ENCODE measurements at regions not wholly inside any gene's neighbourhood (a gene's known extent, or its start where the extent isn't known, plus 50 kb on each side); places are given as distances from the start of the nearest gene placed in this dataset.

DNA sequence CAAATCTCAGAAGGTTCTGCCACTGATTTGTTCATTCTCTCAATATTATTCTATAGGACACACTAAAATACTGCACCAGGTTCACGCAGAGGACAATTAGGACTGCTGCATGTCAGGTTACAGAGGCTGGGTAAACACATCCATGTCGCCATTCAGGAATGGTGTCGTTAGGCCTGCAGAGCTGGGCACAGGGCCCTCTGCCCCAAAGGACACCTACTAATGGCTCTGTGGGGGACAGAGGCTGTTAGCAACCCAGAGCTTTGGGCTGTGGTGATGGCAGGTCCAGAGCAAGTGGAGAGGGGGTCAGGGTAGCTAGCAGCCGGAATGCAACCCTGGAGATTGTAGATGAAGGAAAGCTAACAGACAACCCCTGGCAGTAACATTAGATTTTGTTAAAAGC is 115.9 kb downstream of the TTC32 start (continued):
- TF ChIP-seq, protein P1, sequence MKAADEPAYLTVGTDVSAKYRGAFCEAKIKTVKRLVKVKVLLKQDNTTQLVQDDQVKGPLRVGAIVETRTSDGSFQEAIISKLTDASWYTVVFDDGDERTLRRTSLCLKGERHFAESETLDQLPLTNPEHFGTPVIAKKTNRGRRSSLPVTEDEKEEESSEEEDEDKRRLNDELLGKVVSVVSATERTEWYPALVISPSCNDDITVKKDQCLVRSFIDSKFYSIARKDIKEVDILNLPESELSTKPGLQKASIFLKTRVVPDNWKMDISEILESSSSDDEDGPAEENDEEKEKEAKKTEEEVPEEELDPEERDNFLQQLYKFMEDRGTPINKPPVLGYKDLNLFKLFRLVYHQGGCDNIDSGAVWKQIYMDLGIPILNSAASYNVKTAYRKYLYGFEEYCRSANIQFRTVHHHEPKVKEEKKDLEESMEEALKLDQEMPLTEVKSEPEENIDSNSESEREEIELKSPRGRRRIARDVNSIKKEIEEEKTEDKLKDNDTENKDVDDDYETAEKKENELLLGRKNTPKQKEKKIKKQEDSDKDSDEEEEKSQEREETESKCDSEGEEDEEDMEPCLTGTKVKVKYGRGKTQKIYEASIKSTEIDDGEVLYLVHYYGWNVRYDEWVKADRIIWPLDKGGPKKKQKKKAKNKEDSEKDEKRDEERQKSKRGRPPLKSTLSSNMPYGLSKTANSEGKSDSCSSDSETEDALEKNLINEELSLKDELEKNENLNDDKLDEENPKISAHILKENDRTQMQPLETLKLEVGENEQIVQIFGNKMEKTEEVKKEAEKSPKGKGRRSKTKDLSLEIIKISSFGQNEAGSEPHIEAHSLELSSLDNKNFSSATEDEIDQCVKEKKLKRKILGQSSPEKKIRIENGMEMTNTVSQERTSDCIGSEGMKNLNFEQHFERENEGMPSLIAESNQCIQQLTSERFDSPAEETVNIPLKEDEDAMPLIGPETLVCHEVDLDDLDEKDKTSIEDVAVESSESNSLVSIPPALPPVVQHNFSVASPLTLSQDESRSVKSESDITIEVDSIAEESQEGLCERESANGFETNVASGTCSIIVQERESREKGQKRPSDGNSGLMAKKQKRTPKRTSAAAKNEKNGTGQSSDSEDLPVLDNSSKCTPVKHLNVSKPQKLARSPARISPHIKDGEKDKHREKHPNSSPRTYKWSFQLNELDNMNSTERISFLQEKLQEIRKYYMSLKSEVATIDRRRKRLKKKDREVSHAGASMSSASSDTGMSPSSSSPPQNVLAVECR (CRISPR knock-in tag; IDR thresholded peaks at IDR 0.05; ENCODE audit: borderline replicate concordance): no peak
- no peak for TF ChIP-seq ZNF510 (CRISPR knock-in tag; IDR thresholded peaks at IDR 0.05; ENCODE audit: low read depth)
- TF ChIP-seq SP140L (CRISPR knock-in tag; IDR thresholded peaks at IDR 0.05; ENCODE audit: borderline replicate concordance): no peak
- no peak for TF ChIP-seq FOXA1 (IDR thresholded peaks at IDR 0.05)
- no peak for TF ChIP-seq FOXA1 (CRISPR knock-in tag; IDR thresholded peaks at IDR 0.05)
- TF ChIP-seq, protein P2, sequence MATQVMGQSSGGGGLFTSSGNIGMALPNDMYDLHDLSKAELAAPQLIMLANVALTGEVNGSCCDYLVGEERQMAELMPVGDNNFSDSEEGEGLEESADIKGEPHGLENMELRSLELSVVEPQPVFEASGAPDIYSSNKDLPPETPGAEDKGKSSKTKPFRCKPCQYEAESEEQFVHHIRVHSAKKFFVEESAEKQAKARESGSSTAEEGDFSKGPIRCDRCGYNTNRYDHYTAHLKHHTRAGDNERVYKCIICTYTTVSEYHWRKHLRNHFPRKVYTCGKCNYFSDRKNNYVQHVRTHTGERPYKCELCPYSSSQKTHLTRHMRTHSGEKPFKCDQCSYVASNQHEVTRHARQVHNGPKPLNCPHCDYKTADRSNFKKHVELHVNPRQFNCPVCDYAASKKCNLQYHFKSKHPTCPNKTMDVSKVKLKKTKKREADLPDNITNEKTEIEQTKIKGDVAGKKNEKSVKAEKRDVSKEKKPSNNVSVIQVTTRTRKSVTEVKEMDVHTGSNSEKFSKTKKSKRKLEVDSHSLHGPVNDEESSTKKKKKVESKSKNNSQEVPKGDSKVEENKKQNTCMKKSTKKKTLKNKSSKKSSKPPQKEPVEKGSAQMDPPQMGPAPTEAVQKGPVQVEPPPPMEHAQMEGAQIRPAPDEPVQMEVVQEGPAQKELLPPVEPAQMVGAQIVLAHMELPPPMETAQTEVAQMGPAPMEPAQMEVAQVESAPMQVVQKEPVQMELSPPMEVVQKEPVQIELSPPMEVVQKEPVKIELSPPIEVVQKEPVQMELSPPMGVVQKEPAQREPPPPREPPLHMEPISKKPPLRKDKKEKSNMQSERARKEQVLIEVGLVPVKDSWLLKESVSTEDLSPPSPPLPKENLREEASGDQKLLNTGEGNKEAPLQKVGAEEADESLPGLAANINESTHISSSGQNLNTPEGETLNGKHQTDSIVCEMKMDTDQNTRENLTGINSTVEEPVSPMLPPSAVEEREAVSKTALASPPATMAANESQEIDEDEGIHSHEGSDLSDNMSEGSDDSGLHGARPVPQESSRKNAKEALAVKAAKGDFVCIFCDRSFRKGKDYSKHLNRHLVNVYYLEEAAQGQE (IDR thresholded peaks at IDR 0.05; ENCODE audit: borderline replicate concordance in 1 of 2, low read depth in 1 of 2, low read length in 2 of 2): no peak
- no peak for TF ChIP-seq TCF12 (IDR thresholded peaks at IDR 0.05)
- TF ChIP-seq TCF12 (CRISPR knock-in tag; IDR thresholded peaks at IDR 0.05): no peak
- no peak for TF ChIP-seq ZNF207 (IDR thresholded peaks at IDR 0.05; ENCODE audit: borderline replicate concordance)
- no peak for TF ChIP-seq NFIB (CRISPR knock-in tag; IDR thresholded peaks at IDR 0.05; ENCODE audit: borderline replicate concordance)

Measured in HepG2 (cell line).